ENCODE measurements at regions not wholly inside any gene's neighbourhood (a gene's known extent, or its start where the extent isn't known, plus 50 kb on each side); places are given as distances from the start of the nearest gene placed in this dataset.

GRCh38 chr1:219302697-219303096, 129.0 kb downstream of the LYPLAL1 start:
- TF ChIP-seq CTCF (optimal IDR thresholded peaks at IDR 0.05 in 1 of 3, IDR thresholded peaks at IDR 0.05 in 1 of 3, conservative IDR thresholded peaks at IDR 0.05 in 1 of 3; ENCODE audit: extremely low read depth in 1 of 3, insufficient read depth in 2 of 3, low read length in 3 of 3) (no peak), EZH2 (IDR thresholded peaks at IDR 0.05; ENCODE audit: low read length) (no peak)
